ENCODE measurements at regions not wholly inside any gene's neighbourhood (a gene's known extent, or its start where the extent isn't known, plus 50 kb on each side); places are given as distances from the start of the nearest gene placed in this dataset.

DNA sequence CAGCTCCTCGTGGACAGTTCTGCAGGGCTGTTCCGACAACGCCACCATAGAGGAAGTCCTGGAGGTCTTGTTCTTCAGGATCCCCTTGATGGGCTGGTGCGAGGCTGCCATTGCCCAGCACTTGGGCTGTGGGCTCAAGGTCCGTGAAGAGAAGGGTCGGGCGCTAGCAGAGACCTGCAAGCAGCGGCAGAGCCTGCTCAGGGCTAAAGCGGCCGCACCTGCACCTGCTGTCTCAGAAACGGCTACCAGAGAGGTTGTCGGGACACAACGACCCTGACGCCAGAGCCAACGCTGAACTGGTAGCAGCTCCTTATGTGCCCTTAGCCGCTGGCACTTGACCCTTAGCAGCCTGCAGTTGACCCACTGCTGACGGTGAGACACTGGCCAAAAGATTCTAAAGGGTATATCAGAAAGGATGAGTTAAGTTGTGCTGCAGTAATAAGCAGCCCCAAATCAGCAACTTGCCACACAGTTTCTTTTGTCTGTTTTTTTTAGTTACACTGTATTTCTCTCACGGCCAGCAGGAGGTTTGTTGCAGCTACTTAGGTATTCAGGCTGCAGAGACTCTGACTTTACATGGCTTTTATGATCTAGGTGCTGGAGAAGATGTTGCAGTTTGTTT, 55.5 kb upstream of the ST6GAL2 start:
- no peak for DNase-seq (ENCODE audit: low spot score)

DNA sequence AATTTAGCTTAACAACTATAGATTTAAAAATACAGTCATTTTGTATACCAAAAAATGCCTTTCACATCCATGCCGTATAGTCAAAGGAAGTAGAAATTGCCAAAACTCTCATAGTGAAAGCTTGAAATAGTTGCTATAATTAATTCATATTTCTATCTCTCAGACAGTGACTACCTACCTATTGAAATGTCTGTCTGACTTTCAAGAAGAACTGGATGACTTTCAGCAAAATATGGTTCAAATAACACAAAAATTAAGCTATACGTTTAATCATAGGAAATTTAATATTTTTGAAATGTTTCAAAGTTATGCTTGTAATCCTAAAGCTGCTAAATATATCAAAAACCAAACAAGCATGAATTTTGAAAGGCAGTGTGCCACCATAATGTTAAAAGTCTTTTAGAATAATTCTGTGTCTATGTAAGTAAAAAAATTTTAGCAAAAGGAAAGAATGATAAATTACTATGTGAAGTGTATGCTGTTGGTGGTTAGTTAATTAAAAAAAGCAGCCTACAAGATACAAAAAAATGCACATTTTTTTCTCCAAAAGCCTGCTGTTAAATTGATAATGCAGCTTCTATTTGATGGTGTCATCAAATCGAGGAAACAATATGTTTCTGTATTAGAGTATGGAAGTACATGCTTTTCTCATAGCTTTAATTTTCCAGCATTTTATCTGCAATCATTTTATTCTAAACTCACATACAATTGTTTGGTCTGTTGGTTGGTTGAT, 57.7 kb upstream of the ST6GAL2 start:
- DNase-seq (ENCODE audit: low spot score) = no peak

DNA sequence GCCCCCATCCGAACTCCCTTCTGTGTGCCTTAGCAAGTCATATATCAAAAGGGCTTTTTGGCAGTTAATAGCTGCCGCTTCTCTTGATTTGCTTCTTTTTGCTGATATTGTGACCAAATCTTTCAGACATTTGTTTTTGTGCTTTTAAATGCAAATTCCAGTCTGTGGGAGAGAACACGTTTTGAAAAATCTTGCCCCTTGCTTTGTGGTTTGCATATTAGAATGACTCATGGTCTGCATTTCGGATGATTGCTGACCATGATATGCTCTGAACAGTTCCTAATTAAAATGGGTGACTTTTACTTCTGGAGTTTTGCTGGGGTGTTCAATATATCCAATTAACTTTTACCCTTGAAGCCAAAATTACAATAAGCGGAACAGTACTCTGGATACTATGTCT, 58.2 kb upstream of the ST6GAL2 start:
- no peak for DNase-seq (ENCODE audit: low spot score)

DNA sequence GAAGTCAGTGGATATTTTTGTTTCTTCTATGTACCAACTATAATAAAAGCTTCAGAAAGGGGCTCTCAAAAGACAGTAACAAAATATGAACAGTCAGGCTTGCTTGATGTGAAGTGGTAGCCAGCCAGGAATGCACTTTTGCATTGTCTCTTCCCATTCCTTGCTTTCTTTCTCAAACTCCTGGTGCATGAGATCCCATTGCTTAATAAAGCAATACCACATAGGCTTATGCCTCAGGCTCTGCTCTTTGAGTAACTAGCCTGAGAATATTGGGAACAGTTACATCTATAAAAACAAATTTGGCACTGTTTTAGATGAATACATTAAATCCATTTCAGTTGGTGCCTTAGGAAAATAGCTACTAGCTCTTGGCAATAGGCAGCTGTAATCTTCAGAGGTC, 62.6 kb upstream of the ST6GAL2 start:
- no peak for DNase-seq (ENCODE audit: low spot score)

DNA sequence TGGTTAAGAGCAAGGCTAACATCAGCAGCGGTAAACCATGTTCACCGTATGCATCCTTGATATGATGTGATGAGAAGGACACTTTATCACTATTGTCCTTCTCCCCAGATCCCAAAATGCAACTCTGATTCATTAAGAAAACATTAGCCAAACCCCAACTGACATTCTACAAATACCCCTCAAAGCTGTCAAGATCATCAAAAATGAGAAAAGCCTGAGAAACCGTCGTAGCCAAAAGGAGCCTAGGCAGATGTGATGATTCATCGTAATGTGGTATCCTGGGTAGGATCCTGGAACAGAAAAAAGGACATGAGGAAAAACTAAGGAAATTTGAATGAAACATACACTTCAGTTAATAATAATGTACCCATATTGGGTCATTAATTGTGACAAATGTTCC, 67.3 kb upstream of the ST6GAL2 start:
- DNase-seq (ENCODE audit: low spot score) = no peak

DNA sequence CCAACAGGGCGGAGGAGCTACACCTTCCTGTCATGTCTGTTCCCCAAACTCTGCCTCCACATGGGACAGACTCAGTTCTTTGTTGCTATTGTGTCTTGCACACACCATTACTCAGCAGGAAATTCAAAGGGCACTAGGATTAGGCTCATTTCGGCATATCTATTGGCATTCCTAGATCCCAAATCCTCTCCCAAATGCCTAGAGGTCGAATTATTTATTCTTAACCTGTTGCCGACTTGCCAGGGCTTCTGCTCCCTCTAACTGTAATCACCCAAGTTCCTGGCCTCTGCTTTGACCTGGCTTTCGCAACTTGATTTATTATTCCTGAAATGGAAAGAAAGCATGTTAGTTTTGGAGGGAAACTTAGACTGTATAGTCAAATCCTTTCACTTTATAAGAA, 67.8 kb upstream of the ST6GAL2 start:
- DNase-seq (ENCODE audit: low spot score) = no peak

DNA sequence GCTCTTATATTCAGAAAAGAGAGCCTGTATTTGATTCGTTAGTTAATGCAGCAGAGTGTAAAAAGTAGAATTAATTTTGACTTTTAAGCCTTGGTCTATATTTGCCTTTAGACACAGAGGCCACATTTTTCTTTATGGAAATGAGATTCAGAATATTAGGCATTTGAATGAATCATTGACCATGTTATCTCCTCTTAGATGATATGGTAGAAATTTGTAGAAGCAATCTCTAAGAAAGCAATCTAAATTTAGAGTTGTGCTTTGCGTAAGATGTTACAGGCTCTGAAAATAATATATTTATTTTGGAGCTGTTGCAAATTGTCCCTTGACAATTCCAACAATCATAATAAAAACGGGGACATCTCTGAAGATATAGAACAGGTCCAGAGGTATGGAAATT, 68.3 kb upstream of the ST6GAL2 start:
- no peak for DNase-seq (ENCODE audit: low spot score)

DNA sequence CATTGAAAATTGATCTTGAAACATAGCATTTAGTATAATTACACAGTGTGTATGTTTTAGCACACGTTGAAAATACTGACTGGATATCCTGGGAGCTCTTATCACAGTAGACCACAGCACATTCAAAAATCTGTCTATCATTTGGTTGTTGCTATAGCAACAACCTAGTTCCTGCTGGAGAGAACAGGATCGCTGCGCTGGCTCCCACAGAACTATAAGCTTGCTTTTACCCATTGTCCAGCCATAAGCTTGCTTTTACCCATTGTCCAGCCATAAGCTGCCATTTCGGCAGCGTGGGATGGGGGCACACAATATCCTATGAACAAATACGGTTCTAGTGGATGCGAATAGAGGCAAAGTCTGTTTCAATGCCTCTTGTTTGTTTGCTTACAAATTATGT, 70.4 kb upstream of the ST6GAL2 start:
- DNase-seq (ENCODE audit: low spot score) = no peak

DNA sequence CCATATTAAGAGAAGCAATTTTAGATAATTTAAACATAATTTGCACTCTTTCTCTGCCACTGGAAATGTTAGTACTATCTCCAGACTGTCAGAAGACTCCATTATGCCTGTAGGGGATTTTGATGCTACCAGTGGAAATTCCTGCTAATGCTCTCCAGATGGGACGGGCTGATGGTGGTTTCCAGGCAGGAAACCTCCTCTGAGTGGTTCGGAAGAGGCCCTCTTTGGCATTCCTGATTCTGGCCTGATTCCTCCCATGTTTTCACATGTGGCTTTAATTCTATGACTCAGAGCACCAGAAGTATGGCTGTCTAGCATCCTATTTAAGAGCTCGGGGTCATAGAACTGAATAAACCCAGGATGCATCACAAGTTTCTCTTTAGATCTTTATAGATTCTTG, 70.9 kb upstream of the ST6GAL2 start:
- DNase-seq (ENCODE audit: low spot score) = no peak

DNA sequence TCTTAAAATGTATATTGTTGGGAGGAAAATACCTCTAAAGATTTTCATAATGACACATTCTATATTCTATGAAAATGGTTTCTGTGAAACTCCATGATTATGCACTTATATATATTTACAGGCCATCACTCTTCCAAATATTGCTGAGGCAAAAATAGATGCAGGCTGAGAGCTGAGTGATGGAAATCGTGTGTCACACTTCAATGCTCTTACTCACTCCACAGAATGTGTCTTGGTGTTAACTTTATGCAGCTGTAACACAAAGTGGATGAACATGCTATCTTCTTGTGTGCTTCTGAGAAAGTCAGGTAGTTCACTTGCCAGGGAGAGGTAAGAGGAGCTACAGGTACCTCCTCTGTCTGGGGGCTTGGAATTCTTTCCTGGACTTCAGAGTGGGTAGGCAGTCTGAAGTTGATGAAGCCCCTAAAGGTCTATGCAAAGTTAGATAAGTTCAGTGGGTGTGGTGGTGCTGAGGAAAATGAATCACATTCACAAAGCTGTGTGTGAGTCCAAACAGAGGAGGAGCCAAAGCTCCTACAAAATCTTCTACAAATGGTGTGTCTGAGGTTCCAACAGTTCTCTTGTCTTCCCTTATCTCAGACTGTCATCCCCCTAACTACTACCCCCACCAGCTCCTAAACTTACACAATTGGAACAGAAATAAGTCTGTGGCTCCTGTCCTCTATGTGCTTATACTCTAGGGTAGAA, 74.2 kb upstream of the ST6GAL2 start:
- no peak for DNase-seq (ENCODE audit: low spot score)

DNA sequence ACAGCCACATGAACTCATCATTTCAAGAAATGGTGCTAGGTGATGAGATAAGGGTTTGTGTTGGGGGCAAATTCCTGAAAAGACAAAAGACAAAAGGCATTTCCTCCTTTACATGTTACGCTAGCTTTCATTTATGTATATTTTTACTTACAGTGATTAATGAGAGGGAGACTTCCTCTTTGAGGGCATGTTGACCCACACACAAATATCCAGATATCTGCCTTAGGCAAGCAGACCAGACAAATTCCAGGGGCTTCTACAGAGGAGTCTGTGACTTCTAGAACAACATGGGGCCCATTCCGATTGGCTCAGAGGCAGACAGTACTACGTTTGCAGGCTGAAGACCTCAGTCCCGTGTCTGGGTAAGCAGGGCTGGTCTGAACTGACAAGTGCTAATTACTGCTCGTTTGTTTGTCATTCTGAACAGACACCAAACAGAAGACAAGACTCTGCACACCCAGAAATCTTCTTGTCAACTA, 74.8 kb upstream of the ST6GAL2 start:
- no peak for DNase-seq (ENCODE audit: low spot score)

DNA sequence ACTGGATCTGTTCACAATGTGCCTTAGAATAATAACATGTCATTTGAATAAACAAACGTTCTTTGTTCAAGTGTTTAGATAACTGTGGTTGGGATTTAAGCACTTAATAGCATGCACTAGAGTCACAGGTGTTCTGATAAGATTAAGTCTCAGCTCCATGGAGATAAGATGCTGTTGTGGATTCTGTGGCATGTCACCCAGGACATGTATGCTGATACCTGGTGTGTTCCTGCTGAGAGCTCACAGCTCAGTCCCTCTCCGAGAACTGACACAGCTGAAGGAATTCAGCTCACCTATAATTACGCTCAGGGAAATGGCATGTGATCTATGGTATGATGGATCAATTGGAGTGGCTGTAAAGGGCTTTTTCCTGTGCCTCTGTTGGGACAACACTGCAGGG, 75.4 kb upstream of the ST6GAL2 start:
- DNase-seq (ENCODE audit: low spot score) = no peak

DNA sequence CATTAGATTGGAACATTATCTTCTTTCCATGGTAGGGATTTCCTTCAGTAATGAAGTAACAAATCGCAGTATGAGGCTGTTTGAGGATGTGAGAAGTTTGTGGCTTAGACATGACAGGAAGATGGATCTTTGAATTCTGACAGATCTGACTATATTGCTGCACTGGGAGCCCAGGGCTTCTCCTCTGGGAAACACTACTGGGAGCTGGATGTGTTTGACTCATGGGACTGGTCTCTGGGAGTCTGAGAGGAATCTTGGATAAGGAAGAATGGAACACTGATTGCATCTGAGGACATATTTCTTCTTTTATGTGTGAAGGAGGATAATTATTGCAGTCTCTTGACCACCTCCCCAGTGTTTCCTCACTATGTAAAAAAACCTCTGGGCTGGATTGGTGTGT, 77.2 kb upstream of the ST6GAL2 start:
- no peak for DNase-seq (ENCODE audit: low spot score)

DNA sequence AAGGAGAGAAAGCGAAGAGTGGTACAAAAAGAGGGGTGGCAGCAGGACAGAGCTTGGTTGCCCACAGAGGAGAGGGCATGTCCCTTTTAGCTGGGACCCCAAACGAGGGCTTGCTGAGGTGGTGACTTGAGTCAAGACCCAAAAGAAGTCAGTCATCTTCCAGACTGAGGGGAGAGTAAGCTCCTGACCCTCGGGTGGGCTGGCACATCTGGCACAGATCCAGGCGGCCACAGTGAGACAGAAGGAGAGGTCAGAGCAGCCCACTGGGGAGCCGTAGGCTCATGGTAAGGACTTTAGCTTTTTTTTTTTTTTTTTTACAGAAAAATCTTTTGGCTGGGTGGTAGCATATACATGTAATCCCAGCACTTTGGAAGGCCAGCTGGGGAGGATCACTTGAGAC, 77.9 kb upstream of the ST6GAL2 start:
- DNase-seq (ENCODE audit: low spot score) = no peak

DNA sequence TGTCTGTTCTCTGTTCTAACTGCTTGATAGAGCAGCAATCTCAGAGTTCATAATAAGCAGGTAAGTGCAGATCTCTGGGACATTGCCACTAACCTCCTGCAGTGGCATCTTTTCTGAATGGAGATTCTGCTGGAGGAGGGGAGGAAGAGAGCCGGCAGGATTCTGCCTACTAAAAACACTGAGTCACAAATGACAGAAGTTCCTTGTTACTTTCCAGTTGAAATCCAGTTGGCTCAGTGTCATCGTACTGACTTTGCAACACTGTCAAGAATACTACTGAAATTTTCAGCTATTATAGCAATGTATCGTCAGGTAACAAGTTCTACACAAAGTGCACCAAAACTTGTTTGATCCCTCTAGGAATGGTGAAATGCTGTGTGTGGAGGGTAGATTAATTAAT, 79.6 kb upstream of the ST6GAL2 start:
- DNase-seq (ENCODE audit: low spot score) = no peak

DNA sequence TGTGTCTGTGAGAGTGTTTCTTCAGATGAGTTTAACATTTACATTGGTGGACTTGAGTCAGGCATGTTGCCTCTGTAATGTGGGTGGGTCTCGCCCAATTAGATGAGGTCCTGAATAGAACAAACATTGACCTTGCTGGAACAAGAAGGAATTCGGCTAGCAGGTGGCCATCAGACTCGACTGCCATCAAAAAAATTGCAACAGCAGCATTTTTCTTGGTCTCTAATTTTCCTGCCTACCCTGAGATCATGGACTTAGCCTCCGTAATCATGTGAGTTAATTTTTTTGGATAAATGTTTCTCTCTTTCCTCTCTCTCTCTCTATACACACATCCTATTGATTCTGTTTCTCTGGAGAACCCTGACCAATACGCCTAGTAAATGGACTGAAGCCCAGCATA, 83.8 kb upstream of the ST6GAL2 start:
- no peak for DNase-seq (ENCODE audit: low spot score)

DNA sequence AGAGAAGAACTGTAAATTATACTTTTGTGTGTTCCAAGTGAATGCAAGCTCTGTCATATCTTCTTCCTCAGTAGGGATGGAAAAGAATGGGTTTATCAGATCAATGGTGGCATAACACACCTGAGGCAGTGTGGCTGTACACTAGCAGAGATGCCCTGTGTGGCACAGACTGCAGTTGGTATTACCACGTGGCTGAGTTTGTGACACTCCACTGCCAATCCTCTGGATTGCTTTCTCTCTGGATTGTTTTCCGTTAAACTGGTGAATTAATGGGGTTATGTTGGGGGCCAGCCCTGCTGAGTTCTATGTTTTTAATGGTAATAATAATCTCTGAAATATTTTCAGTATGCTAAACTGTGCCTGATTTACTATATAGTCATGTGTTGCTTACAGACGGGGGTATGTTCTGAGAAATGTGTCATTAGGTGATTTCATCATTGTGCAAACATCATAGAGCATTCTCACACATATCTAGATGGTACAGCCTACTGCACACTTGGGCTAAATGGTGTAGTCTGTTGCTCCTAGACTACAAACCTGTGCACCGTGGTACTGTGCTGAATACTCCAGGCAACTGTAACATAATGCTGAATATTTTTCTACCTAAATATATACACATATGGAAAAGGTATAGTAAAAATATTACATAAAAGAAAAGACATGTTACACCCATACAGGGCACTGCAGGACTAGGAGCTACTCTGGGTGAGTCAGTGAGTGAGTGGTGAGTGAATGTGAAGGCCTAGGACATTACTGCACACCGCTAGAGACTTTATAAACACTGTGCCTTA, 84.7 kb upstream of the ST6GAL2 start:
- no peak for DNase-seq (ENCODE audit: low spot score)

DNA sequence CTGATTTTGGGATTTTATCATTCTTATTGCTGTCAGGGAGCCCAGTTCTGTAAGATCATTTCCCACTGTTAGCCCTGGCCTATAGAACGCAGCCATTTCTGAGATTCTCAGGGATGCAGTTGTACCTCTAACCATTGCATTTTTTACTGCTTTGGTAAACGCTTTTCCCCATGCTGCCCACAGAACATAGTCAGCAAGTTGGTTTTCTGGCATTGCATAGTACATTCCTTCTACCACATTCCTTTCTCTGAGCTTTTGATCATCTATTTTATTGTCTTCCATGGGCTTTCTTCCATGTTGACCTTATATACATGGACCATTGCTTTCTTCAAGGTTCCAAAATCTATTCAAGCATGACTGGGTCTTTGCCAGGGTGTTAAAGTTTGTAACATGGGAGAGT, 86.8 kb upstream of the ST6GAL2 start:
- no peak for DNase-seq (ENCODE audit: low spot score)

DNA sequence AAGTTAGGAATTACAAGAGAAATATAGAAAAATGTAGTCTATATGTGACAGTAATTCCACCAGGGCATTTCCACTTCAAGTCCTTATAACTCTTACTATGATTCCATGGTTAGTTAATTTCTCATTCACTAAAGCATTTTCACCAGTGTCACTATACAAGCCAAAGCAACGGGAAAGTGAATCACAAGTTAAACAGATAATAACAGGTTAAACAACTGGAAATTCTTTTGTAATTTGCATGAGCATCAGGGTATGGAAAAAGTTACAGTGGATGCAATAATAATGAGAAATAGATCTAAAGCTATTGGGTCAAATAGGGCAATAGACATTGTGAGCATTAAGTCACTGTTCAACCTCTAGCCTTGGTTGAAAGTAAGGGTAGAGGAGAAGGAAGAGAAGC, 88.9 kb upstream of the ST6GAL2 start:
- DNase-seq (ENCODE audit: low spot score) = no peak

DNA sequence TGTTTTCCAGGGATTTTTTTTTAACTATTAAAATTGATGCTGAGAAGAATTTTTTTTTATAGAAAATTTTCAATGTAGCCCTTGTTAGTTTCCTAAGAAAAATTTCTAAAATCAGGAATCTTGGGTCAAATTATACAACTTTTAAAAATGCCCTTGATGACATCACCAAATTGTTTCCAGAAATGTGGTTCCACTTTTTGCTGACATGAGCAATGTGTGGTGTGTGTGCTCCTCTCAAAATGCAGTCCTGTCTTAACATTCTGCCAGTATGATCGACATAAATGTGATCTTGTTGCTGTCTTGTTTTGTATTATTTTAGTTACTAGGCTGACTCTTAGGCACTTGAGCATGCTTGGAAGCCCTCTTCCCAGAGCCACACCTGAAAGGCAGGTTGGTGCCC, 89.7 kb upstream of the ST6GAL2 start:
- no peak for DNase-seq (ENCODE audit: low spot score)

DNA sequence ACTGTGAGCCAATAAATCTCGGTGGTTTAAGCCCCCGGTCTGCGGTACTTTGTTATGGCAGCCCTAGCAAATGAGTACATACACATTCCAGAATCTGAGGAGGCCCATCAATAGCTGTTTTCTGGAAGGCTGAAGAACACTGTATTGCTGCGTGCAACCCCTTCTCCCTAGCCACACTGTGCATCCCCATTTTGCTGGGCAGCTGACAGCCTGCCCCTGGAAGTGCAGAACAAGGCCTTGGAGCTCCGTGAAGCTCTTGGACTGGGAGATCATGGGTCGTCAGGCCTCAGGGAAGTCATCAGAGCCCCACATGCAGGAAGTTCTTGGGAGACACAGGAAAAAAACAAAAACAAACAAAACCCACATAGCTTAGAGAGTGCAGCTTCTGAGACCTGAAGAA, 90.6 kb upstream of the ST6GAL2 start:
- no peak for DNase-seq (ENCODE audit: low spot score)

DNA sequence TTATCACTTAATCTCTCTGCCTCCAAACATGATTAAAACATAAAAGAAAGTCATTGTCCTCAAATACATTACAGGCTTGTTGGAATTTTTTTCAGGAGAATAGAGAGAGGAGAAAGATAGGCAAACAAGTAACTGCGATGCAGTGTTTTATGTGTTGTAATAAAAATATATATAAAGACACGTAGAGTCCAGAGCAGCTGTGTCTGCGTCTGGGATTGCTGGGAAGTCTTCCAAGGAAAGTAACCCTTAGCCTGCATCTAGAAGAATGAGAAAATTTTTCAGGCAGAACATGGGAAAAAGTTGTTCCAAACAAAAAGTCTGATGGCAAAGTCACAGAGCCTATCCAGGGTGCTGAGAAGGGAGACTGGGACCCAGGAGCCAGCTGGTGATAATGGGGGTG, 91.8 kb upstream of the ST6GAL2 start:
- DNase-seq (ENCODE audit: low spot score) = no peak

DNA sequence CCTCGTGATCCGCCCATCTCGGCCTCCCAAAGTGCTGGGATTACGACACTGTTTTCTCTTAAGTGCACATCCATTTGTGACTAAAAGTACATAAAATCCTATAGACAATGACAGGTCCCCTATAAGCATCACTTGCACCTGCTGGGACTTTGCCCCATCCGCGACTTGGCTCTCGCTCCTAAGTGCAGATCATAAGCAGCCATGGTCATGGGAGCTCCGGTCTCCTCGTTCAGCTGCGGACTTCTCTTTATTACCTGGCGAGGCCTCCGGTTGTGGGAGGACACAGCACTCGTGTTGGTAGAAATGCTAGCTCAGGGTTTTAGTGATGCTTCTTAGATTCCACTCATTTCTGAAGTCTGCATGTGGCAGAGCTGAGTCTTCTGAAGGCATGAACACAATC, 92.7 kb upstream of the ST6GAL2 start:
- no peak for DNase-seq (ENCODE audit: low spot score)
